ENCODE measurements at regions not wholly inside any gene's neighbourhood (a gene's known extent, or its start where the extent isn't known, plus 50 kb on each side); places are given as distances from the start of the nearest gene placed in this dataset.

- no peak for TF ChIP-seq GATAD2B (conservative IDR thresholded peaks at IDR 0.05; ENCODE audit: low read depth)
- no peak for TF ChIP-seq SMAD5 (IDR thresholded peaks at IDR 0.05; ENCODE audit: low read depth)
- no peak for TF ChIP-seq PAX5 (IDR thresholded peaks at IDR 0.05; ENCODE audit: borderline replicate concordance, low read depth, low read length)
- TF ChIP-seq, protein P1, sequence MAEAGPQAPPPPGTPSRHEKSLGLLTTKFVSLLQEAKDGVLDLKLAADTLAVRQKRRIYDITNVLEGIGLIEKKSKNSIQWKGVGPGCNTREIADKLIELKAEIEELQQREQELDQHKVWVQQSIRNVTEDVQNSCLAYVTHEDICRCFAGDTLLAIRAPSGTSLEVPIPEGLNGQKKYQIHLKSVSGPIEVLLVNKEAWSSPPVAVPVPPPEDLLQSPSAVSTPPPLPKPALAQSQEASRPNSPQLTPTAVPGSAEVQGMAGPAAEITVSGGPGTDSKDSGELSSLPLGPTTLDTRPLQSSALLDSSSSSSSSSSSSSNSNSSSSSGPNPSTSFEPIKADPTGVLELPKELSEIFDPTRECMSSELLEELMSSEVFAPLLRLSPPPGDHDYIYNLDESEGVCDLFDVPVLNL (IDR thresholded peaks at IDR 0.05; ENCODE audit: low read depth, low read length): no peak
These were observed 120.4 kb downstream of the RMI2 start (continued) for GRCh38 chr16:11465675-11466074.

DNA sequence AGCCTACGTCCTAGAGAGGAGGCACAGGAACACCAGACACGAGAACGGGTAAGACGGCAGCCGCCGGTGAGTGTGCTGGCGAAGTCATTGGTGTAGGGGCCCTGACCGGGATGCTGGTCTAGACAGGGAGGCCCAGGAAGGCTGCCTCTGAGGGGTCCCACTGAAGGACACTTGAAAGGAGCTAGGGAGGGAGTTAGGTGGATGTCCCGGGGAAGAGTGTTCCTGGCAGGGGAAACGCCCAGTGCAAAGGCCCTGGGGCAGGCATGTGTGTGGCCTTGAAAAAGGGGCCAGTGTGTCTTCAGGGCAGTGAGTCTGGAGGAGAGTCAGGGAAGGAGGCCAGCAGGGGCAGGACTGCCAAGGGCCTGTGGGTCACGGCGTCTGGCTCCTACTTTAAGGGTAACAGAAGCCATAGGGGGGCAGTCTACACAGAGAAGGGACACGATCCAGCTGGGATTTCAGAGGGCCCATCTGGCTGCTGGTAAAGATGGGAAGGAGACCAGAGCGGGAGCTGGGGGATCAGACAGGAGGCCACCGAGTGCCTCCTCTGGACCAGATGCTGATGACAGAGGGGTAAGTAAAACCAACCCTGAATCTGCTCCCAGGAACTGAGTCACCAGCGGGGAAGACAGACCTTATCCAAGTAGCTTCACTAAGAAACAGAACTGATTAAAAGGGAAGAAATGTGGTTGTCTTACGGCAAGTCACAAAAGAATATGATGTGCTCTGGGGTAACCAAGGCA lies 115.9 kb downstream of the LITAF start:
- H3K9ac ChIP-seq (ENCODE audit: control insufficient read depth, insufficient read depth, low read length): no peak overlapping the region
- no peak for DNase-seq (ENCODE audit: low read depth, low spot score)
- no peak overlapping the region for H3K27ac ChIP-seq (ENCODE audit: control insufficient read depth, insufficient read depth)
- no TSS peak for BruUV-seq (replicated peaks)
- H3K4me1 ChIP-seq (ENCODE audit: control insufficient read depth, insufficient read depth, low read length): no peaks in the 10 kb centered on the region
- RAD21 ChIA-PET (ENCODE audit: unreplicated experiment): no interaction called here
- ATAC-seq: no peak
- no peaks in the 10 kb centered on the region for H4K20me1 ChIP-seq (ENCODE audit: control insufficient read depth, insufficient read depth)
- intact Hi-C loops (cut with micrococcal nuclease; ENCODE audit: unreplicated experiment) (no loop called here), in situ Hi-C loops (cut with MboI) (no loop called here)
- CTCF ChIA-PET: no interaction called here
- no peaks in the 10 kb centered on the region for H3K27me3 ChIP-seq (replicated peaks in 1 of 2; ENCODE audit: control insufficient read depth in 2 of 2, insufficient read depth in 2 of 2, low read length in 1 of 2)
- POLR2A ChIA-PET: interaction anchor here (0.6 kb wide), 1 partner anchor 24 kb away, joined by 4 read pairs; no protein-coding TSS in a partner anchor
- WGBS (ENCODE audit: insufficient coverage, insufficient replicate concordance, low lambda C conversion rate, missing lambda C conversion rate): 63% methylated on average over 17 of the region's 17 CpGs
- H3K4me3 ChIP-seq: no peak overlapping the region
- no peak overlapping the region for H3K4me2 ChIP-seq (ENCODE audit: control insufficient read depth, insufficient read depth)
- SMC1A ChIA-PET (ENCODE audit: uncharacterized antibody, unreplicated experiment): no interaction called here
- FAIRE-seq: no peak
- H3K9me3 ChIP-seq (replicated peaks; ENCODE audit: control insufficient read depth, insufficient read depth, low read length): no peaks in the 10 kb centered on the region
- no peaks in the 10 kb centered on the region for H3K79me2 ChIP-seq (ENCODE audit: control insufficient read depth, insufficient read depth, low read length)
- no peak overlapping the region for H2AFZ ChIP-seq (ENCODE audit: control insufficient read depth, low read depth, low read length)
- no peaks in the 10 kb centered on the region for H3K36me3 ChIP-seq (ENCODE audit: control insufficient read depth in 2 of 2, insufficient read depth in 2 of 2, low read length in 1 of 2)
- TF ChIP-seq CHD2 (IDR thresholded peaks at IDR 0.05; ENCODE audit: borderline replicate concordance, low read depth, low read length): no peak
- TF ChIP-seq, protein P2, sequence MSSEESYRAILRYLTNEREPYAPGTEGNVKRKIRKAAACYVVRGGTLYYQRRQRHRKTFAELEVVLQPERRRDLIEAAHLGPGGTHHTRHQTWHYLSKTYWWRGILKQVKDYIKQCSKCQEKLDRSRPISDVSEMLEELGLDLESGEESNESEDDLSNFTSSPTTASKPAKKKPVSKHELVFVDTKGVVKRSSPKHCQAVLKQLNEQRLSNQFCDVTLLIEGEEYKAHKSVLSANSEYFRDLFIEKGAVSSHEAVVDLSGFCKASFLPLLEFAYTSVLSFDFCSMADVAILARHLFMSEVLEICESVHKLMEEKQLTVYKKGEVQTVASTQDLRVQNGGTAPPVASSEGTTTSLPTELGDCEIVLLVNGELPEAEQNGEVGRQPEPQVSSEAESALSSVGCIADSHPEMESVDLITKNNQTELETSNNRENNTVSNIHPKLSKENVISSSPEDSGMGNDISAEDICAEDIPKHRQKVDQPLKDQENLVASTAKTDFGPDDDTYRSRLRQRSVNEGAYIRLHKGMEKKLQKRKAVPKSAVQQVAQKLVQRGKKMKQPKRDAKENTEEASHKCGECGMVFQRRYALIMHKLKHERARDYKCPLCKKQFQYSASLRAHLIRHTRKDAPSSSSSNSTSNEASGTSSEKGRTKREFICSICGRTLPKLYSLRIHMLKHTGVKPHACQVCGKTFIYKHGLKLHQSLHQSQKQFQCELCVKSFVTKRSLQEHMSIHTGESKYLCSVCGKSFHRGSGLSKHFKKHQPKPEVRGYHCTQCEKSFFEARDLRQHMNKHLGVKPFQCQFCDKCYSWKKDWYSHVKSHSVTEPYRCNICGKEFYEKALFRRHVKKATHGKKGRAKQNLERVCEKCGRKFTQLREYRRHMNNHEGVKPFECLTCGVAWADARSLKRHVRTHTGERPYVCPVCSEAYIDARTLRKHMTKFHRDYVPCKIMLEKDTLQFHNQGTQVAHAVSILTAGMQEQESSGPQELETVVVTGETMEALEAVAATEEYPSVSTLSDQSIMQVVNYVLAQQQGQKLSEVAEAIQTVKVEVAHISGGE (CRISPR knock-in tag; IDR thresholded peaks at IDR 0.05): no peak
- TF ChIP-seq NFYA (IDR thresholded peaks at IDR 0.05; ENCODE audit: borderline replicate concordance, low read depth, low read length): no peak
- no peak for TF ChIP-seq MTA2 (IDR thresholded peaks at IDR 0.05; ENCODE audit: low read depth)
- TF ChIP-seq, protein P3, sequence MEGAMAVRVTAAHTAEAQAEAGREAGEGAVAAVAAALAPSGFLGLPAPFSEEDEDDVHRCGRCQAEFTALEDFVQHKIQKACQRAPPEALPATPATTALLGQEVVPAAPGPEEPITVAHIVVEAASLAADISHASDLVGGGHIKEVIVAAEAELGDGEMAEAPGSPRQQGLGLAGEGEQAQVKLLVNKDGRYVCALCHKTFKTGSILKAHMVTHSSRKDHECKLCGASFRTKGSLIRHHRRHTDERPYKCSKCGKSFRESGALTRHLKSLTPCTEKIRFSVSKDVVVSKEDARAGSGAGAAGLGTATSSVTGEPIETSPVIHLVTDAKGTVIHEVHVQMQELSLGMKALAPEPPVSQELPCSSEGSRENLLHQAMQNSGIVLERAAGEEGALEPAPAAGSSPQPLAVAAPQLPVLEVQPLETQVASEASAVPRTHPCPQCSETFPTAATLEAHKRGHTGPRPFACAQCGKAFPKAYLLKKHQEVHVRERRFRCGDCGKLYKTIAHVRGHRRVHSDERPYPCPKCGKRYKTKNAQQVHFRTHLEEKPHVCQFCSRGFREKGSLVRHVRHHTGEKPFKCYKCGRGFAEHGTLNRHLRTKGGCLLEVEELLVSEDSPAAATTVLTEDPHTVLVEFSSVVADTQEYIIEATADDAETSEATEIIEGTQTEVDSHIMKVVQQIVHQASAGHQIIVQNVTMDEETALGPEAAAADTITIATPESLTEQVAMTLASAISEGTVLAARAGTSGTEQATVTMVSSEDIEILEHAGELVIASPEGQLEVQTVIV (IDR thresholded peaks at IDR 0.05; ENCODE audit: borderline replicate concordance, partially characterized antibody): no peak
- no peak for TF ChIP-seq ZNF687 (IDR thresholded peaks at IDR 0.05)

Data from GM12878 (cell line).